Activated B cell treated with CpG ODN at 0.5 μM for 24 hours (primary cell): ENCODE measurements at regions not wholly inside any gene's neighbourhood (a gene's known extent, or its start where the extent isn't known, plus 50 kb on each side); places are given as distances from the start of the nearest gene placed in this dataset.

Experiments
- ATAC-seq: fragments of 200-7000 bp; cut with Tn5 transposase; one replicate; pipeline ENCODE4 v1.10.0; 2021; ENCODE audit warnings: low read depth, mild to moderate bottlenecking, moderate library complexity
- CTCF ChIA-PET: fragments of 350-600 bp; sonication (Branson Sonifier 250); formaldehyde crosslinking; loops from one replicate; lab custom pipeline; 2021; ENCODE audit warnings: antibody characterized with exemption; lab: Charles Lee
- POLR2A ChIA-PET: fragments of 350-600 bp; sonication (Branson Sonifier 250); formaldehyde crosslinking; loops from one replicate; lab custom pipeline; 2021; ENCODE audit warnings: antibody characterized with exemption; lab: Charles Lee
- DNase-seq: peaks from one replicate; pipeline ENCODE4 v3.0.0; 2022
- H3K27ac Mint-ChIP-seq: one replicate; pipeline ENCODE4 v1.8.0; 2020; ENCODE audit warnings: mixed read lengths
- H3K27me3 Mint-ChIP-seq: one replicate; pipeline ENCODE4 v1.8.0; 2021; ENCODE audit warnings: mixed read lengths
- H3K36me3 Mint-ChIP-seq: one replicate; pipeline ENCODE4 v1.8.0; 2021; ENCODE audit warnings: low read depth, mixed read lengths
- H3K4me1 Mint-ChIP-seq: one replicate; pipeline ENCODE4 v1.8.0; 2021; ENCODE audit warnings: mixed read lengths
- H3K4me3 Mint-ChIP-seq: one replicate; pipeline ENCODE4 v1.8.0; 2020; ENCODE audit warnings: mild to moderate bottlenecking, mixed read lengths
- H3K9me3 Mint-ChIP-seq: one replicate; pipeline ENCODE4 v1.8.0; 2020; ENCODE audit warnings: mixed read lengths
- CTCF ChIP-seq: fragments of 200-600 bp; IDR thresholded peaks from one replicate; pipeline ENCODE4 v1.8.0; 2022; ENCODE audit warnings: antibody characterized with exemption, mild to moderate bottlenecking
- intact Hi-C: fragments of 100-400 bp; cut with micrococcal nuclease; formaldehyde crosslinking; loops from one replicate; pipeline ENCODE4 v1.15.1; 2024

GRCh38 chr2:234673961-234674759, 177.3 kb upstream of the ARL4C start:
- Mint-ChIP-seq H3K27me3 (peaks cover 2% of the 10 kb centered on the region), H3K9me3 (no peaks in the 10 kb centered on the region), H3K4me3 (no peak overlapping the region), H3K4me1 (no peaks in the 10 kb centered on the region), H3K36me3 (no peaks in the 10 kb centered on the region), H3K27ac (no peak overlapping the region)
- intact Hi-C loops: no loop called here
- CTCF ChIA-PET: no interaction called here
- no peak for TF ChIP-seq CTCF
- DNase-seq (no peak), ATAC-seq (no peak)
- POLR2A ChIA-PET: no interaction called here

GRCh38 chr2:234673501-234673900, 176.6 kb upstream of the ARL4C start:
- no peak overlapping the region for H3K27ac Mint-ChIP-seq
- no peaks in the 10 kb centered on the region for H3K36me3 Mint-ChIP-seq
- DNase-seq: no peak
- intact Hi-C loops: no loop called here
- TF ChIP-seq CTCF: no peak
- no peaks in the 10 kb centered on the region for H3K4me1 Mint-ChIP-seq
- peaks cover 6% of the 10 kb centered on the region for H3K27me3 Mint-ChIP-seq
- no peak overlapping the region for H3K4me3 Mint-ChIP-seq
- CTCF ChIA-PET: no interaction called here
- ATAC-seq: no peak
- POLR2A ChIA-PET: no interaction called here
- H3K9me3 Mint-ChIP-seq: no peaks in the 10 kb centered on the region

GRCh38 chr2:234672498-234673150, 175.7 kb upstream of the ARL4C start:
- POLR2A ChIA-PET: no interaction called here
- Mint-ChIP-seq H3K36me3 (no peaks in the 10 kb centered on the region), H3K27me3 (peaks cover 7% of the 10 kb centered on the region), H3K4me1 (no peaks in the 10 kb centered on the region), H3K9me3 (no peaks in the 10 kb centered on the region), H3K4me3 (no peak overlapping the region), H3K27ac (no peak overlapping the region)
- intact Hi-C loops: no loop called here
- ATAC-seq (no peak), DNase-seq (no peak)
- TF ChIP-seq CTCF: no peak
- CTCF ChIA-PET: no interaction called here

- ATAC-seq: no peak
- Mint-ChIP-seq H3K27me3 (peaks cover 9% of the 10 kb centered on the region), H3K9me3 (no peaks in the 10 kb centered on the region), H3K4me3 (no peak overlapping the region), H3K27ac (no peak overlapping the region), H3K36me3 (no peaks in the 10 kb centered on the region), H3K4me1 (no peaks in the 10 kb centered on the region)
- POLR2A ChIA-PET: no interaction called here
- TF ChIP-seq CTCF: no peak
- CTCF ChIA-PET: no interaction called here
- DNase-seq: no peak
- intact Hi-C loops: no loop called here
Measured at GRCh38 chr2:234671716-234672115, 174.8 kb upstream of the ARL4C start.

- no peak overlapping the region for H3K27ac Mint-ChIP-seq
- POLR2A ChIA-PET: no interaction called here
- H3K36me3 Mint-ChIP-seq: no peaks in the 10 kb centered on the region
- intact Hi-C loops: no loop called here
- no peaks in the 10 kb centered on the region for H3K9me3 Mint-ChIP-seq
- peaks cover 9% of the 10 kb centered on the region for H3K27me3 Mint-ChIP-seq
- DNase-seq: no peak
- no peak for ATAC-seq
- H3K4me1 Mint-ChIP-seq: no peaks in the 10 kb centered on the region
- CTCF ChIA-PET: no interaction called here
- H3K4me3 Mint-ChIP-seq: no peak overlapping the region
- no peak for TF ChIP-seq CTCF
Measured at GRCh38 chr2:234671231-234671630, 174.3 kb upstream of the ARL4C start.
